Osteoblast (primary cell): ENCODE measurements at regions not wholly inside any gene's neighbourhood (a gene's known extent, or its start where the extent isn't known, plus 50 kb on each side); places are given as distances from the start of the nearest gene placed in this dataset.

Source experiments
- DNase-seq: peaks from one replicate; pipeline ENCODE4 v3.0.0; 2011; ENCODE audit warnings: low spot score, mixed read lengths; ENCODE audit not compliant: insufficient read length; ENCODE audit errors: missing footprints
- H2AFZ ChIP-seq: 2 replicates; pipeline ENCODE4 v1.6.0; 2011; ENCODE audit warnings: mild to moderate bottlenecking, low read length
- H3K27ac ChIP-seq: 2 replicates; pipeline ENCODE4 v1.5.1; 2011; ENCODE audit warnings: mild to moderate bottlenecking, low read depth, low read length, moderate library complexity
- H3K27me3 ChIP-seq: 2 replicates; pipeline ENCODE4 v1.6.0; 2012; ENCODE audit warnings: mild to moderate bottlenecking, control low read depth, inconsistent platforms, low read length, moderate library complexity; ENCODE audit not compliant: insufficient read depth
- H3K36me3 ChIP-seq: 2 replicates; pipeline ENCODE4 v1.5.1; 2011; ENCODE audit warnings: mild to moderate bottlenecking, low read length, control low read depth, moderate library complexity; ENCODE audit not compliant: insufficient read depth
- H3K4me1 ChIP-seq: 2 replicates; pipeline ENCODE4 v1.5.1; 2011; ENCODE audit warnings: mild to moderate bottlenecking, low read length, control low read depth, moderate library complexity; ENCODE audit not compliant: insufficient read depth
- H3K4me2 ChIP-seq: 2 replicates; pipeline ENCODE4 v1.6.0; 2011; ENCODE audit warnings: mild to moderate bottlenecking, low read length; ENCODE audit not compliant: insufficient read depth
- H3K4me3 ChIP-seq: fragments of 200-600 bp; sonication (generic); 3 replicates; pipeline ENCODE4 v1.5.1; 2012; ENCODE audit warnings: mild to moderate bottlenecking, low read length, inconsistent platforms; ENCODE audit not compliant: insufficient read depth
- H3K79me2 ChIP-seq: 2 replicates; pipeline ENCODE4 v1.6.0; 2012; ENCODE audit warnings: mild to moderate bottlenecking, low read length, control low read depth, inconsistent platforms; ENCODE audit not compliant: insufficient read depth
- H3K9me3 ChIP-seq: 2 replicates; pipeline ENCODE4 v1.5.1; 2011; ENCODE audit warnings: low read depth, low read length, control low read depth
- H4K20me1 ChIP-seq: 2 replicates; pipeline ENCODE4 v1.6.0; 2012; ENCODE audit warnings: mild to moderate bottlenecking, low read length, control low read depth; ENCODE audit not compliant: insufficient read depth
- CTCF ChIP-seq: IDR thresholded peaks from 2 replicates; pipeline ENCODE4 v1.5.1; 2011; ENCODE audit warnings: mild to moderate bottlenecking, low read depth, low read length, moderate library complexity; ENCODE audit errors: extremely low read depth

- Histone ChIP-seq H3K4me3 (no peak overlapping the region), H3K79me2 (no peaks in the 10 kb centered on the region), H3K4me1 (peaks cover 30% of the 10 kb centered on the region), H4K20me1 (no peaks in the 10 kb centered on the region), H3K27ac (no peak overlapping the region), H3K36me3 (no peaks in the 10 kb centered on the region), H3K27me3 (no peaks in the 10 kb centered on the region), H3K9me3 (no peaks in the 10 kb centered on the region), H3K4me2 (no peak overlapping the region), H2AFZ (no peak overlapping the region)
- DNase-seq, result no peak
- no peak for TF ChIP-seq CTCF
These were observed 177.7 kb downstream of the SMAD6 start for GRCh38 chr15:66879531-66880368.

DNA sequence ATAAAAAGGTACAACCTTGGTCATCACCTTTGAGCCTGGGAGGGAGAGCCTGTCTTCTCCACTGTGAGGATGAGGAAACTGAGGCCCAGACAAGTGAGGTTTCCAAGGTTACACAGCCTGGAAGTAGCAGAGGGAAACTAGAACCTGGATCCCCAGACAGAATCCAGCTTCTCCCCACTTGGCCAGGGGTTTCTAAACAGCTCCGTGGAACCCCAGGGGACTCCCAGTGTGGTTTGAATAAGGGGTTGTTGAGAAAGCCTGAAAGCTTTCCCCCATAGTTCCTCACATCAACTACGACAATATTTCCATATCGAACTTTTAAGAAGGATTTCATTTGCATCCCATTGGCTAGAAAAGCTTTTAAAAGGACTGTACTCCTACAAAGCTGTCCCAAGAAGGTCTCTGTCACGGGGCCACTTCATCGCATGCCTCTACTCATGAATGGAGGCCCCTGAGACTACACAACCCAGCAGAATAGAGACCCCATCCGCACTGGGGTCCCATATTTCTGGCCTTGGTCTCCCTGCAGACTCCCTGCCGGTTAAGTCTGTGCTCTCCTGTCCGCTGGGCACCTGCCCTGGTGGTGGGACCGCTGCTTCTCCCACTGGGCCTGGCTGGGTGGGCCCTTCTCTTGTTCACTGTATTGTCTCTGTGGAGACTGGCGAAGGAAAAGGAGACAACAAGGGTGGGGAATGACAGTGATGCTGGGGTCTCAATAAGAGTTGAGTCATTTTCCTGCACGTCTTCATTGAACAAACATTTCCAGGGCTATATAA is 178.5 kb downstream of the SMAD6 start:
- no peak overlapping the region for H3K27ac ChIP-seq
- no peaks in the 10 kb centered on the region for H3K9me3 ChIP-seq
- TF ChIP-seq CTCF, result no peak
- H3K4me3 ChIP-seq, result no peak overlapping the region
- peaks cover 2% of the 10 kb centered on the region for H3K79me2 ChIP-seq
- H3K4me2 ChIP-seq, result no peak overlapping the region
- no peak for DNase-seq
- no peaks in the 10 kb centered on the region for H3K27me3 ChIP-seq
- no peaks in the 10 kb centered on the region for H3K36me3 ChIP-seq
- peaks cover 30% of the 10 kb centered on the region for H3K4me1 ChIP-seq
- no peak overlapping the region for H2AFZ ChIP-seq
- H4K20me1 ChIP-seq, result no peaks in the 10 kb centered on the region

- no peaks in the 10 kb centered on the region for H3K27me3 ChIP-seq
- no peaks in the 10 kb centered on the region for H3K9me3 ChIP-seq
- no peaks in the 10 kb centered on the region for H4K20me1 ChIP-seq
- no peaks in the 10 kb centered on the region for H3K36me3 ChIP-seq
- peaks cover 30% of the 10 kb centered on the region for H3K4me1 ChIP-seq
- DNase-seq, result no peak
- no peak for TF ChIP-seq CTCF
- peak overlapping the region; percentile 92 for H3K27ac ChIP-seq
- peaks cover 2% of the 10 kb centered on the region for H3K79me2 ChIP-seq
- no peak overlapping the region for H2AFZ ChIP-seq
- no peak overlapping the region for H3K4me2 ChIP-seq
- no peak overlapping the region for H3K4me3 ChIP-seq
These were observed 179.3 kb downstream of the SMAD6 start for GRCh38 chr15:66881173-66881905.
